Lower leg skin (tissue), 4 donors: ENCODE measurements at regions not wholly inside any gene's neighbourhood (a gene's known extent, or its start where the extent isn't known, plus 50 kb on each side); places are given as distances from the start of the nearest gene placed in this dataset.

Experiments
- DNase-seq, 2 donors: peaks; one replicate each; pipeline ENCODE4 v3.0.0-alpha.2; 2019; ENCODE audit warnings: low spot score in 2 of 2
- H3K4me3 ChIP-seq: fragments of 200-600 bp; sonication (generic); 2 replicates; pipeline ENCODE4 v1.5.1; 2017; ENCODE audit warnings: mild to moderate bottlenecking, low read depth; ENCODE audit not compliant: poor library complexity, severe bottlenecking
- CTCF ChIP-seq, 3 donors: fragments of 450-650 bp; IDR thresholded peaks; one replicate each; pipeline ENCODE4 v1.5.1; 2016; ENCODE audit warnings: antibody characterized with exemption in 3 of 3, mild to moderate bottlenecking in 3 of 3, moderate library complexity in 2 of 3
- POLR2A ChIP-seq, 2 donors: fragments of 450-650 bp; IDR thresholded peaks; one replicate each; pipeline ENCODE4 v1.6.1; 2016 to 2017; ENCODE audit warnings: antibody characterized with exemption in 2 of 2, mild to moderate bottlenecking in 1 of 2, moderate library complexity in 1 of 2
- WGBS, 2 donors: methylation state at CpG; one replicate each; pipeline ENCODE4 v1.1.5; 2018; 5-methylcytosine and 5-hydroxymethylcytosine counted together
- intact Hi-C: fragments of 100-400 bp; cut with DNase I; formaldehyde crosslinking; loops from one replicate; pipeline ENCODE4 v1.15.0; 2023; ENCODE audit warnings: low total_unique reads

- no peak for DNase-seq
- H3K4me3 ChIP-seq: no peak overlapping the region
- 27 to 39% methylated on average over 1 of the region's 1 CpG for WGBS, 2 donors
- intact Hi-C loops: no loop called here
- no peak for TF ChIP-seq CTCF (IDR thresholded peaks at IDR 0.05)
- TF ChIP-seq POLR2A (IDR thresholded peaks at IDR 0.05): no peak
Observed at GRCh38 chr5:147956064-147956841, 49.9 kb upstream of the C5orf46 start.
